Brain microvascular endothelial cell (primary cell): ENCODE measurements at regions not wholly inside any gene's neighbourhood (a gene's known extent, or its start where the extent isn't known, plus 50 kb on each side); places are given as distances from the start of the nearest gene placed in this dataset.

Experiments used
- DNase-seq: peaks from one replicate; pipeline ENCODE4 v3.0.0-alpha.2; 2020
- H3K27ac ChIP-seq: fragments of 250-450 bp; sonication (Bioruptor Pico); 2 replicates; pipeline ENCODE4 v1.5.1; 2020; ENCODE audit warnings: mild to moderate bottlenecking, moderate library complexity
- H3K27me3 ChIP-seq: fragments of 250-450 bp; sonication (Bioruptor Pico); replicated peaks from 2 replicates; pipeline ENCODE4 v1.5.1; 2020; ENCODE audit warnings: mild to moderate bottlenecking
- H3K36me3 ChIP-seq: fragments of 250-450 bp; sonication (Bioruptor Pico); replicated peaks from 2 replicates; pipeline ENCODE4 v1.5.1; 2020; ENCODE audit warnings: mild to moderate bottlenecking
- H3K4me3 ChIP-seq: 2 replicates; pipeline ENCODE4 v1.5.1; 2011; ENCODE audit warnings: low read depth, mild to moderate bottlenecking, control low read depth, low read length, moderate library complexity
- in situ Hi-C: cut with HindIII; loops from 2 replicates; pipeline ENCODE4 v1.10.0; 2017; ENCODE audit warnings: low sequenced_read_pairs, low pct_ligation_motif_present
- TF ChIP-seq, protein P1 (sequence below): IDR thresholded peaks from 2 replicates; pipeline ENCODE4 v1.5.1; 2011; ENCODE audit warnings: low read depth, mild to moderate bottlenecking, moderate library complexity, low read length, control low read depth, inconsistent platforms; ENCODE audit errors: missing control alignments

- Histone ChIP-seq H3K36me3 (no peaks in the 10 kb centered on the region), H3K4me3 (no peak overlapping the region), H3K27ac (no peak overlapping the region), H3K27me3 (no peaks in the 10 kb centered on the region)
- TF ChIP-seq, protein P1, sequence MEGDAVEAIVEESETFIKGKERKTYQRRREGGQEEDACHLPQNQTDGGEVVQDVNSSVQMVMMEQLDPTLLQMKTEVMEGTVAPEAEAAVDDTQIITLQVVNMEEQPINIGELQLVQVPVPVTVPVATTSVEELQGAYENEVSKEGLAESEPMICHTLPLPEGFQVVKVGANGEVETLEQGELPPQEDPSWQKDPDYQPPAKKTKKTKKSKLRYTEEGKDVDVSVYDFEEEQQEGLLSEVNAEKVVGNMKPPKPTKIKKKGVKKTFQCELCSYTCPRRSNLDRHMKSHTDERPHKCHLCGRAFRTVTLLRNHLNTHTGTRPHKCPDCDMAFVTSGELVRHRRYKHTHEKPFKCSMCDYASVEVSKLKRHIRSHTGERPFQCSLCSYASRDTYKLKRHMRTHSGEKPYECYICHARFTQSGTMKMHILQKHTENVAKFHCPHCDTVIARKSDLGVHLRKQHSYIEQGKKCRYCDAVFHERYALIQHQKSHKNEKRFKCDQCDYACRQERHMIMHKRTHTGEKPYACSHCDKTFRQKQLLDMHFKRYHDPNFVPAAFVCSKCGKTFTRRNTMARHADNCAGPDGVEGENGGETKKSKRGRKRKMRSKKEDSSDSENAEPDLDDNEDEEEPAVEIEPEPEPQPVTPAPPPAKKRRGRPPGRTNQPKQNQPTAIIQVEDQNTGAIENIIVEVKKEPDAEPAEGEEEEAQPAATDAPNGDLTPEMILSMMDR, result no peak
- DNase-seq, result no peak
- in situ Hi-C loops, result no loop called here
These were observed 166.5 kb downstream of the TFEC start for GRCh38 chr7:115864082-115864481.

DNA sequence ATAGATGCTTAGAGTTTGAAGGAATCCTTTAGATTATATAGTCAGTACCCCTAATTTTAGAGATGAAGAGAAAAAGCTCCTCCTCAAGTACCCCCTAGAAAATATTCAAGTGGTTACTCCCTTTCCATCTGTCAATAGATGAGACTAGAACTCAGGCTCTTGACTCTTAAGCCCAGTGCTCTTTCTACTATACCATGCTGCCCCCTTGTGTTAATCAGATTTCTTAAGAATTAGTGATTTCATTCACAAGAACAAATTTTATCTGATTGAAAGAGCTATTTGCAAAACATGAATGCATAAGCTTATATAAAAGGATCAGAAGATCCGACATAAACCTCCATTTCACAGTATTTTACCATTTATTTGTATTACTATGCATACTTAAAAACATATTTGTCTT, 179.3 kb downstream of the TFEC start:
- Histone ChIP-seq H3K27ac (no peak overlapping the region), H3K27me3 (no peaks in the 10 kb centered on the region), H3K4me3 (no peak overlapping the region), H3K36me3 (no peaks in the 10 kb centered on the region)
- TF ChIP-seq, protein P1, result peak; percentile 41
- peak; percentile 28 for DNase-seq
- in situ Hi-C loops, result no loop called here

GRCh38 chr7:115850774-115851173, 179.8 kb downstream of the TFEC start:
- no peak for DNase-seq
- Histone ChIP-seq H3K27ac (no peak overlapping the region), H3K27me3 (no peaks in the 10 kb centered on the region), H3K36me3 (no peaks in the 10 kb centered on the region), H3K4me3 (no peak overlapping the region)
- TF ChIP-seq, protein P1, result no peak
- in situ Hi-C loops, result no loop called here

DNA sequence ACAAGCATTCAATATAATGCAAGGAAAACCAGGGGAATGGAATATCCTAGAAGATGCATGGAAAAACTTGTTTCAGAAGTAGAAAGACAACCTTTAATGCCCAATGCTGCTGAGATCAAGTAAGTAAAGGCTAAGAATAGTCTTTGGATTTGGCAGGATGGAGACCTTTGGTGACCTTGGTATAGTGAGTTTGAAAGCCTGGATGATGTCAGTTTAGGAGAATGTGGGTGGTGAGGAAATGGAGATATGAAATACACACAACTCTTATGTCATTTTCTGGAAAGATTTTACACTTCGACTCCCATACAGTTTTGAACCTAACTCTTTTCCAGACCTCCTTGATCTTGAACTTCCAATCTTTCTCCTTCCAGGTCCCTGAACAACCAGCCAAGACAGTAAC, 185.7 kb downstream of the TFEC start:
- H3K36me3 ChIP-seq, result no peaks in the 10 kb centered on the region
- TF ChIP-seq, protein P1, result no peak
- peak; percentile 28 for DNase-seq
- H3K27me3 ChIP-seq, result no peaks in the 10 kb centered on the region
- no peak overlapping the region for H3K27ac ChIP-seq
- no peak overlapping the region for H3K4me3 ChIP-seq
- in situ Hi-C loops, result no loop called here

DNA sequence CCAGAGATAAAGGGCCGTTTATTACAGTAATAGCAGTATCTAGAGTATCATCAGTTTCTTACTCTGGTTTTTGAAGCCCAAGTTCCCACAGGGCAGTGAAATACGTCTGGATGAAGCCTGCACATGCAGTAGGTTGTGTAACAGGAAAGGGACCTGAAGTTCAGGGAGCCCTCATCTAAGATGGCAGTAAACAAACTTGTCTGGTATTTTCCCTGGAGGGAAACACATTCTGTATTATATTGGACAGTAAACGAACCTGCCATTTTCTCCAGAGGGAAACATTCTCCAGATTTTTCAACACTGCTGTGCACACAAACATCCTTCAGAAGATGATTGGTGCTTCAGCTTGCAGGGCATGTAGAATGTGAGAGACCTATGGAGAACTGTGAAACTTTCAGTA, 189.9 kb downstream of the TFEC start:
- no peak for DNase-seq
- H3K27ac ChIP-seq, result no peak overlapping the region
- no peak overlapping the region for H3K4me3 ChIP-seq
- no peaks in the 10 kb centered on the region for H3K36me3 ChIP-seq
- in situ Hi-C loops, result no loop called here
- no peaks in the 10 kb centered on the region for H3K27me3 ChIP-seq
- TF ChIP-seq, protein P1, result no peak

- Histone ChIP-seq H3K36me3 (no peaks in the 10 kb centered on the region), H3K27me3 (no peaks in the 10 kb centered on the region), H3K4me3 (no peak overlapping the region), H3K27ac (no peak overlapping the region)
- TF ChIP-seq, protein P1, result no peak
- in situ Hi-C loops, result no loop called here
- no peak for DNase-seq
These were observed 191.7 kb downstream of the TFEC start for GRCh38 chr7:115838829-115839228.
